H1 (cell line): ENCODE measurements at regions not wholly inside any gene's neighbourhood (a gene's known extent, or its start where the extent isn't known, plus 50 kb on each side); places are given as distances from the start of the nearest gene placed in this dataset.

ENCODE experiments used
- CTCF ChIA-PET: fragments of 300-600 bp; sonication (Branson Sonifier 250); formaldehyde crosslinking; loops from one replicate; lab custom pipeline; 2021; ENCODE audit not compliant: partially characterized antibody; lab: Charles Lee
- POLR2A ChIA-PET: fragments of 300-600 bp; sonication (Branson Sonifier 250); formaldehyde crosslinking; loops from one replicate; lab custom pipeline; 2021; ENCODE audit warnings: inconsistent platforms; ENCODE audit not compliant: partially characterized antibody; lab: Charles Lee
- DNase-seq, 2 experiments: peaks; one replicate each; pipeline versions ENCODE4 v3.0.0 to v3.0.0-alpha.2; 2010 to 2022; ENCODE audit warnings: low spot score in 2 of 2, low read depth in 1 of 2, mixed read lengths in 1 of 2
- FAIRE-seq: peaks from 2 replicates; lab custom pipeline; 2011; peaks lifted over from hg19 to GRCh38; lab: Jason Lieb, UNC
- H2AFZ ChIP-seq: 2 replicates; pipeline ENCODE4 v1.8.1; 2012; ENCODE audit warnings: low read length, inconsistent platforms
- H2AK5ac ChIP-seq: 2 replicates; pipeline ENCODE4 v1.6.1; 2013; ENCODE audit warnings: low read depth, low read length
- H2BK120ac ChIP-seq: replicated peaks from 2 replicates; pipeline ENCODE3; 2013; ENCODE audit warnings: low read depth, low read length, inconsistent platforms
- H2BK12ac ChIP-seq: 2 replicates; pipeline ENCODE4 v1.6.1; 2013; ENCODE audit warnings: low read depth, low read length
- H2BK15ac ChIP-seq: 2 replicates; pipeline ENCODE4 v1.6.1; 2013; ENCODE audit warnings: low read length
- H2BK20ac ChIP-seq: 2 replicates; pipeline ENCODE4 v1.6.1; 2013; ENCODE audit warnings: low read length
- H2BK5ac ChIP-seq: 2 replicates; pipeline ENCODE4 v1.6.1; 2013; ENCODE audit warnings: low read depth, low read length
- H3K14ac ChIP-seq: 2 replicates; pipeline ENCODE4 v1.6.1; 2013; ENCODE audit warnings: inconsistent platforms; ENCODE audit not compliant: insufficient read length
- H3K18ac ChIP-seq: 2 replicates; pipeline ENCODE4 v1.6.1; 2013; ENCODE audit warnings: low read length; ENCODE audit errors: extremely low read depth
- H3K23ac ChIP-seq: 2 replicates; pipeline ENCODE4 v1.6.1; 2013; ENCODE audit warnings: inconsistent platforms; ENCODE audit not compliant: insufficient read length
- H3K23me2 ChIP-seq: 2 replicates; pipeline ENCODE4 v1.6.1; 2013; ENCODE audit warnings: low read depth, low read length
- H3K27ac ChIP-seq: 2 replicates; pipeline ENCODE4 v1.6.1; 2011; ENCODE audit warnings: low read depth, low read length, inconsistent platforms
- H3K27me3 ChIP-seq, 4 experiments: replicated peaks in 1 of 4; 1 replicate in 1 of 4; 2 replicates in 3 of 4; pipeline versions ENCODE4 v1.6.1 to v1.8.1; 2011 to 2013; ENCODE audit warnings: low read length in 3 of 4, mild to moderate bottlenecking in 3 of 4, inconsistent platforms in 2 of 4, mixed read lengths in 2 of 4, moderate library complexity in 1 of 4; ENCODE audit not compliant: control insufficient read depth in 3 of 4, insufficient read depth in 3 of 4; ENCODE audit errors: extremely low read depth in 1 of 4
- H3K36me3 ChIP-seq, 4 experiments: 2 replicates each; pipeline versions ENCODE4 v1.6.1 to v1.8.1; 2011 to 2013; ENCODE audit warnings: mild to moderate bottlenecking in 4 of 4, low read length in 3 of 4, moderate library complexity in 2 of 4, control low read depth in 1 of 4, inconsistent platforms in 1 of 4; ENCODE audit not compliant: insufficient read depth in 4 of 4, control insufficient read depth in 2 of 4
- H3K4ac ChIP-seq: replicated peaks from 2 replicates; pipeline ENCODE3; 2013; ENCODE audit warnings: low read length, low read depth, mixed read lengths, inconsistent platforms; ENCODE audit not compliant: insufficient read length
- H3K4me1 ChIP-seq, 4 experiments: replicated peaks in 1 of 4; 1 replicate in 1 of 4; 2 replicates in 3 of 4; pipeline versions ENCODE4 v1.6.1 to v1.8.1; 2011 to 2013; ENCODE audit warnings: low read length in 3 of 4, inconsistent platforms in 2 of 4, mixed read lengths in 1 of 4; ENCODE audit not compliant: insufficient read depth in 4 of 4, control insufficient read depth in 3 of 4
- H3K4me2 ChIP-seq, 2 experiments: 2 replicates each; pipeline versions ENCODE4 v1.6.1 to v1.8.1; 2011 to 2013; ENCODE audit warnings: low read depth in 2 of 2, low read length in 2 of 2, control low read depth in 1 of 2, inconsistent platforms in 1 of 2, mild to moderate bottlenecking in 1 of 2; ENCODE audit not compliant: insufficient read depth in 1 of 2
- H3K4me3 ChIP-seq, 4 experiments: fragments of 200-600, 300-600 bp in 1 of 4; sonication (generic), shearing (Covaris generic), sonication (Bioruptor Twin) in 1 of 4; 2 replicates each; pipeline versions ENCODE4 v1.5.1 to v1.8.1; 2011 to 2016; ENCODE audit warnings: low read length in 4 of 4, low read depth in 3 of 4, control low read depth in 2 of 4, inconsistent platforms in 2 of 4, mild to moderate bottlenecking in 2 of 4, mixed read lengths in 1 of 4, moderate library complexity in 1 of 4; ENCODE audit not compliant: insufficient read depth in 2 of 4; ENCODE audit errors: extremely low read depth in 1 of 4
- H3K56ac ChIP-seq: replicated peaks from 2 replicates; pipeline ENCODE3; 2013; ENCODE audit warnings: low read depth, mild to moderate bottlenecking, mixed read lengths, low read length, inconsistent platforms; ENCODE audit not compliant: insufficient read length
- H3K79me1 ChIP-seq: 2 replicates; pipeline ENCODE4 v1.6.1; 2013; ENCODE audit warnings: low read depth, low read length, control low read depth
- H3K79me2 ChIP-seq, 2 experiments: 2 replicates each; pipeline versions ENCODE4 v1.6.1 to v1.8.1; 2012 to 2013; ENCODE audit warnings: low read length in 2 of 2, mild to moderate bottlenecking in 2 of 2, inconsistent platforms in 1 of 2; ENCODE audit not compliant: insufficient read depth in 2 of 2, control insufficient read depth in 1 of 2
- H3K9ac ChIP-seq, 4 experiments: replicated peaks in 1 of 4; 1 replicate in 1 of 4; 2 replicates in 3 of 4; pipeline versions ENCODE4 v1.6.1 to v1.8.1; 2011 to 2013; ENCODE audit warnings: low read depth in 3 of 4, low read length in 3 of 4, control low read depth in 2 of 4, mild to moderate bottlenecking in 2 of 4, moderate library complexity in 2 of 4, inconsistent platforms in 1 of 4; ENCODE audit errors: extremely low read depth in 1 of 4
- H3K9me3 ChIP-seq, 2 experiments: 2 replicates each; pipeline versions ENCODE4 v1.6.1 to v1.8.1; 2012 to 2013; ENCODE audit warnings: mild to moderate bottlenecking in 2 of 2, moderate library complexity in 2 of 2, control low read depth in 1 of 2, inconsistent platforms in 1 of 2, low read depth in 1 of 2, low read length in 1 of 2, mixed read lengths in 1 of 2; ENCODE audit not compliant: insufficient read depth in 2 of 2
- H4K20me1 ChIP-seq, 2 experiments: replicated peaks in 1 of 2; 2 replicates each; pipeline versions ENCODE3 to v1.8.1; 2011 to 2013; ENCODE audit warnings: inconsistent platforms in 2 of 2, low read length in 2 of 2, mild to moderate bottlenecking in 1 of 2; ENCODE audit not compliant: insufficient read depth in 2 of 2, control insufficient read depth in 1 of 2
- H4K5ac ChIP-seq: 2 replicates; pipeline ENCODE4 v1.6.1; 2013; ENCODE audit warnings: low read length, low read depth, mixed read lengths, inconsistent platforms; ENCODE audit not compliant: insufficient read length
- H4K8ac ChIP-seq: 2 replicates; pipeline ENCODE4 v1.8.0; 2013; ENCODE audit warnings: mild to moderate bottlenecking, moderate library complexity, low read length, inconsistent platforms; ENCODE audit not compliant: insufficient read depth; ENCODE audit errors: extremely low read depth
- H4K91ac ChIP-seq: replicated peaks from 2 replicates; pipeline ENCODE3; 2013; ENCODE audit warnings: low read length, mixed read lengths, inconsistent platforms; ENCODE audit not compliant: insufficient read length
- E2F6 ChIP-seq: IDR thresholded peaks from 2 replicates; pipeline ENCODE4 v1.6.1; 2012; ENCODE audit warnings: inconsistent platforms
- WGBS, 2 experiments: shearing (Covaris generic) in 1 of 2; methylation state at CpG; one replicate each; pipeline versions ENCODE4 v1.1.6 to v1.1.7; 2013 to 2015; ENCODE audit warnings: low lambda C conversion rate in 2 of 2, mixed read lengths in 2 of 2, inconsistent platforms in 1 of 2, low coverage in 1 of 2, missing lambda C conversion rate in 1 of 2; ENCODE audit not compliant: insufficient replicate concordance in 2 of 2, insufficient coverage in 1 of 2, insufficient read length in 1 of 2; ENCODE audit errors: extremely low coverage in 1 of 2, missing lambda C conversion rate in 1 of 2; 5-methylcytosine and 5-hydroxymethylcytosine counted together

DNA sequence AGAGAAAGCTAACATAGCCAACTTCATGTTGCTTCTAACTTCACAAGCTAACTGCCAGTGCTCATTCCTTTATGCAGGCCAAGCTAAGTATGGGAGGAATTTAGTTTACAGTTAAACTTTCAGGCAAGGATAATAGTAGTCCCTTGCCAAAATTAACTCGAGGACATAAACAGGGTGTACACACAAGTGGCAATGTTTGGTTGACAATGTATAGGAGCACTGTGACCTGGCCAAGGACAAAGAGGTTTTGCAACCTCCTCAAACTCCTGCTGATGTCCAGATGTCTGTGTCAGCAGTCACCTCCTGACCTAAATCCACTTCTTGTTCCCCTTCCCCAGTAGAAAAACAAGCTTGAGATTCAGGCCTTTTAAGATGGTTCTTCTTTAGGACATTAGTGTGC lies 494.6 kb upstream of the KLF6 start:
- Histone ChIP-seq H3K14ac (no peak overlapping the region), H3K23ac (no peak overlapping the region), H3K56ac (no peak overlapping the region), H3K4me1 (peaks cover 0 to 3% (median 0%) of the 10 kb centered on the region in 4 experiments; a peak in 2 of 7 replicates), H4K5ac (no peak overlapping the region), H3K23me2 (no peaks in the 10 kb centered on the region), H2BK120ac (no peak overlapping the region), H2BK15ac (no peak overlapping the region), H2BK5ac (no peak overlapping the region), H4K20me1 (no peaks in the 10 kb centered on the region), H3K9ac (no peak overlapping the region; a peak in 1 of 7 replicates), H3K36me3 (no peaks in the 10 kb centered on the region), H3K27ac (no peak overlapping the region), H3K4me3 (no peak overlapping the region), H3K18ac (no peak overlapping the region), H3K27me3 (no peaks in the 10 kb centered on the region), H4K8ac (no peak overlapping the region), H3K4ac (no peak overlapping the region), H3K79me2 (no peaks in the 10 kb centered on the region), H3K4me2 (no peak overlapping the region), H2AK5ac (no peak overlapping the region), H2BK12ac (no peak overlapping the region), H2BK20ac (no peak overlapping the region), H4K91ac (no peak overlapping the region), H3K79me1 (no peaks in the 10 kb centered on the region), H2AFZ (no peak overlapping the region), H3K9me3 (no peaks in the 10 kb centered on the region)
- TF ChIP-seq E2F6, result no peak
- 83% methylated on average over 1 of the region's 1 CpG; no CpG with 5 or more reads in 1 of the 2 experiments for WGBS, 2 experiments
- DNase-seq, result no peak
- ChIA-PET POLR2A (no interaction called here), CTCF (interaction anchor here (1.1 kb wide), 1 partner anchor 108 kb away, joined by 3 read pairs; no protein-coding TSS in a partner anchor)
- no peak for FAIRE-seq
